ENCODE measurements at regions not wholly inside any gene's neighbourhood (a gene's known extent, or its start where the extent isn't known, plus 50 kb on each side); places are given as distances from the start of the nearest gene placed in this dataset.

GRCh38 chr7:106480616-106481031 lies 180.3 kb downstream of the CCDC71L start:
- Histone ChIP-seq H3K79me2 (ENCODE audit: insufficient read depth, low read length) (no peaks in the 10 kb centered on the region), H3K27me3 (ENCODE audit: control insufficient read depth in 2 of 2, insufficient read depth in 2 of 2, low read length in 2 of 2) (no peaks in the 10 kb centered on the region), H3K4me1 (ENCODE audit: control insufficient read depth in 1 of 2, insufficient read depth in 2 of 2, low read length in 2 of 2) (no peaks in the 10 kb centered on the region), H3K27ac (ENCODE audit: low read depth in 1 of 2, low read length in 2 of 2) (no peak overlapping the region), H3K9me3 (replicated peaks in 1 of 2; ENCODE audit: control insufficient read depth in 1 of 2, insufficient read depth in 1 of 2, low read length in 2 of 2) (no peaks in the 10 kb centered on the region), H3K9ac (ENCODE audit: insufficient read depth, low read length, poor library complexity, severe bottlenecking) (no peak overlapping the region), H3K4me3 (replicated peaks in 1 of 3; ENCODE audit: low read depth in 2 of 3, low read length in 3 of 3) (no peak overlapping the region), H3K36me3 (replicated peaks in 1 of 2; ENCODE audit: control insufficient read depth in 1 of 2, insufficient read depth in 2 of 2, low read length in 2 of 2) (no peaks in the 10 kb centered on the region), H4K20me1 (ENCODE audit: insufficient read depth, low read length) (no peaks in the 10 kb centered on the region), H3K4me2 (replicated peaks; ENCODE audit: extremely low read depth, low read length, poor library complexity, severe bottlenecking) (no peak overlapping the region), H2AFZ (ENCODE audit: insufficient read depth, low read depth, low read length, poor library complexity, severe bottlenecking) (no peak overlapping the region)
- Mint-ChIP-seq H3K27ac (no peak overlapping the region), H3K27me3 (ENCODE audit: low read depth in 3 of 3) (no peaks in the 10 kb centered on the region), H3K36me3 (no peaks in the 10 kb centered on the region), H3K4me1 (peaks cover 9% of the 10 kb centered on the region), H3K4me3 (no peak overlapping the region), H3K9me3 (peaks cover 0 to 2% (median 0%) of the 10 kb centered on the region in 7 donors)
- intact Hi-C loops (cut with micrococcal nuclease): no loop called here
- no peak for TF ChIP-seq CTCF (IDR thresholded peaks at IDR 0.05)
- WGBS (ENCODE audit: insufficient coverage): no CpG with 5 or more reads among the region's 3 CpGs
- no peak for DNase-seq

- Histone ChIP-seq H3K4me2 (replicated peaks; ENCODE audit: extremely low read depth, low read length, poor library complexity, severe bottlenecking) (no peak overlapping the region), H3K4me1 (ENCODE audit: control insufficient read depth in 1 of 2, insufficient read depth in 2 of 2, low read length in 2 of 2) (no peaks in the 10 kb centered on the region), H4K20me1 (ENCODE audit: insufficient read depth, low read length) (no peaks in the 10 kb centered on the region), H3K27ac (ENCODE audit: low read depth in 1 of 2, low read length in 2 of 2) (no peak overlapping the region), H3K36me3 (replicated peaks in 1 of 2; ENCODE audit: control insufficient read depth in 1 of 2, insufficient read depth in 2 of 2, low read length in 2 of 2) (no peaks in the 10 kb centered on the region), H3K4me3 (replicated peaks in 1 of 3; ENCODE audit: low read depth in 2 of 3, low read length in 3 of 3) (no peak overlapping the region), H3K9me3 (replicated peaks in 1 of 2; ENCODE audit: control insufficient read depth in 1 of 2, insufficient read depth in 1 of 2, low read length in 2 of 2) (no peaks in the 10 kb centered on the region), H3K27me3 (ENCODE audit: control insufficient read depth in 2 of 2, insufficient read depth in 2 of 2, low read length in 2 of 2) (no peaks in the 10 kb centered on the region), H2AFZ (ENCODE audit: insufficient read depth, low read depth, low read length, poor library complexity, severe bottlenecking) (no peak overlapping the region), H3K79me2 (ENCODE audit: insufficient read depth, low read length) (no peaks in the 10 kb centered on the region), H3K9ac (ENCODE audit: insufficient read depth, low read length, poor library complexity, severe bottlenecking) (no peak overlapping the region)
- no peak overlapping the region for H3K4me3 Mint-ChIP-seq
- no peaks in the 10 kb centered on the region for H3K27me3 Mint-ChIP-seq (ENCODE audit: low read depth in 3 of 3)
- H3K9me3 Mint-ChIP-seq: peaks cover 0 to 2% (median 0%) of the 10 kb centered on the region in 7 donors
- DNase-seq: no peak
- TF ChIP-seq CTCF (IDR thresholded peaks at IDR 0.05): no peak
- H3K36me3 Mint-ChIP-seq: no peaks in the 10 kb centered on the region
- H3K27ac Mint-ChIP-seq: no peak overlapping the region
- peaks cover 8% of the 10 kb centered on the region for H3K4me1 Mint-ChIP-seq
- no CpG with 5 or more reads among the region's 1 CpG for WGBS (ENCODE audit: insufficient coverage)
- intact Hi-C loops (cut with micrococcal nuclease): no loop called here
Measured at GRCh38 chr7:106480161-106480579, 180.8 kb downstream of the CCDC71L start.
